ENCODE measurements at regions not wholly inside any gene's neighbourhood (a gene's known extent, or its start where the extent isn't known, plus 50 kb on each side); places are given as distances from the start of the nearest gene placed in this dataset.

DNA sequence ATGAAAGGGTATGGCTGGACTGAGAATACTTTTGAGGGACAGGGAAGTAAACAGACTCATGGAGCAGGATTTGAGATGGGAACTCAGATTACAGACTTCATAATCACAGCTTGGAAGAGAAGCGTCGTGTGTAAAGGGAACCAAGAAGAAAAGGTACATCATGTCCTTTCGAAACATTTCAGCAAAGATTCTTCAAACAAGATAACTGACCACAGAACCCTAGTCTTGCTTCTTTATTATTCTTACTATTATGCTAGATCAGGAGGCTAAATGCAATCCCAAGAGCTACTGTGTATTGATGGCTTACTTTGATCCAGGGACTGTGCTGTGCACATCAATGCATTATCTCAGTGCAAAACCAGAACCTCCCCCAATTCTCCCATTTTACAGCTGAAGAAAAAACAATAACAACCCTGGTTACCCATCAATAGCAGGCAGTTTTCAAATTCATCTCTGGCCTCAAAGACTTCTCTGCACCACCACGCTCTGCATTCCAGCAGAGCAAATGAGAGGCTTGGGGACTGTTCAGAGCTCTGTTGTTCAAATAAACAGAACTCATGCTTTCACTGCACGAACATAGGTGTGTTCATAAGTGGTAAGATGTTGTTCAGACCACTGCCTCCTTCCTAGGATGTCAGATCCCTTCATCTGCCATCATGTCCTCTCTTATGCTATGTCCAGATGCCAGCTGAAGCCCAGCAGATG lies 104.8 kb upstream of the NAV2 start:
- TF ChIP-seq, protein P1, sequence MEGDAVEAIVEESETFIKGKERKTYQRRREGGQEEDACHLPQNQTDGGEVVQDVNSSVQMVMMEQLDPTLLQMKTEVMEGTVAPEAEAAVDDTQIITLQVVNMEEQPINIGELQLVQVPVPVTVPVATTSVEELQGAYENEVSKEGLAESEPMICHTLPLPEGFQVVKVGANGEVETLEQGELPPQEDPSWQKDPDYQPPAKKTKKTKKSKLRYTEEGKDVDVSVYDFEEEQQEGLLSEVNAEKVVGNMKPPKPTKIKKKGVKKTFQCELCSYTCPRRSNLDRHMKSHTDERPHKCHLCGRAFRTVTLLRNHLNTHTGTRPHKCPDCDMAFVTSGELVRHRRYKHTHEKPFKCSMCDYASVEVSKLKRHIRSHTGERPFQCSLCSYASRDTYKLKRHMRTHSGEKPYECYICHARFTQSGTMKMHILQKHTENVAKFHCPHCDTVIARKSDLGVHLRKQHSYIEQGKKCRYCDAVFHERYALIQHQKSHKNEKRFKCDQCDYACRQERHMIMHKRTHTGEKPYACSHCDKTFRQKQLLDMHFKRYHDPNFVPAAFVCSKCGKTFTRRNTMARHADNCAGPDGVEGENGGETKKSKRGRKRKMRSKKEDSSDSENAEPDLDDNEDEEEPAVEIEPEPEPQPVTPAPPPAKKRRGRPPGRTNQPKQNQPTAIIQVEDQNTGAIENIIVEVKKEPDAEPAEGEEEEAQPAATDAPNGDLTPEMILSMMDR (IDR thresholded peaks at IDR 0.05): no peak
- TF ChIP-seq POLR2A (IDR thresholded peaks at IDR 0.05) (no peak), POLR2AphosphoS5 (IDR thresholded peaks at IDR 0.05) (no peak), EP300 (IDR thresholded peaks at IDR 0.05) (no peak)
